Psoas muscle (tissue), 7 donors: ENCODE measurements at regions not wholly inside any gene's neighbourhood (a gene's known extent, or its start where the extent isn't known, plus 50 kb on each side); places are given as distances from the start of the nearest gene placed in this dataset.

Source experiments
- ATAC-seq, 4 donors: fragments of 200-7000 bp; cut with Tn5 transposase; one replicate each; pipeline ENCODE4 v1.9.1; 2020; ENCODE audit warnings: moderate library complexity in 3 of 4, mild to moderate bottlenecking in 2 of 4
- DNase-seq, 2 donors: peaks; one replicate each; pipeline ENCODE4 v3.0.0-alpha.2; 2020
- H3K27ac ChIP-seq: fragments of 200-600 bp; one replicate; pipeline ENCODE4 v1.8.0; 2022
- H3K27me3 ChIP-seq, 3 donors: fragments of 200-600 bp in 1 of 3; one replicate each; pipeline versions ENCODE4 v1.6.1 to v1.8.0; 2013 to 2022; ENCODE audit warnings: low read length in 2 of 3, mild to moderate bottlenecking in 2 of 3, moderate library complexity in 1 of 3; ENCODE audit not compliant: insufficient read depth in 3 of 3
- H3K36me3 ChIP-seq, 2 donors: fragments of 200-600 bp in 1 of 2; one replicate each; pipeline versions ENCODE4 v1.6.1 to v1.8.0; 2013 to 2022; ENCODE audit warnings: low read depth in 1 of 2, mild to moderate bottlenecking in 1 of 2, moderate library complexity in 1 of 2; ENCODE audit not compliant: insufficient read depth in 1 of 2
- H3K4me1 ChIP-seq: fragments of 200-600 bp; one replicate; pipeline ENCODE4 v1.8.0; 2022
- H3K4me3 ChIP-seq: fragments of 200-600 bp; one replicate; pipeline ENCODE4 v1.8.0; 2022; ENCODE audit warnings: mild to moderate bottlenecking
- H3K9me3 ChIP-seq: fragments of 200-600 bp; one replicate; pipeline ENCODE4 v1.8.0; 2022
- WGBS, 3 donors: extraction: QIAGEN DNeasy Blood & Tissue Kit; methylation state at CpG; one replicate each; pipeline versions ENCODE4 v1.1.6 to v1.1.7; 2013; 5-methylcytosine and 5-hydroxymethylcytosine counted together
- intact Hi-C, 2 donors: fragments of 100-400 bp; cut with DNase I; formaldehyde crosslinking; loops; one replicate each; pipeline versions ENCODE4 v1.11.0 to v1.14.2; 2022
- TF ChIP-seq, protein P1 (sequence below): fragments of 200-600 bp; IDR thresholded peaks from one replicate; pipeline ENCODE4 v1.8.0; 2022; ENCODE audit warnings: antibody characterized with exemption
- donor health status: healthy with polysubstance abuse.
- donor health status: DM: no; HTN: no; CAD: no; lungs with moderate emphysema.
- donor health status: Bipolar disorder and iron deficiency.
- donor health status: healthy.
- donor health status: DM: yes; HTN: yes; CAD: no.
- donor health status: DM: no; HTN: no; CAD: no.
- donor health status: DM: yes; HTN: yes; CAD: no.

DNA sequence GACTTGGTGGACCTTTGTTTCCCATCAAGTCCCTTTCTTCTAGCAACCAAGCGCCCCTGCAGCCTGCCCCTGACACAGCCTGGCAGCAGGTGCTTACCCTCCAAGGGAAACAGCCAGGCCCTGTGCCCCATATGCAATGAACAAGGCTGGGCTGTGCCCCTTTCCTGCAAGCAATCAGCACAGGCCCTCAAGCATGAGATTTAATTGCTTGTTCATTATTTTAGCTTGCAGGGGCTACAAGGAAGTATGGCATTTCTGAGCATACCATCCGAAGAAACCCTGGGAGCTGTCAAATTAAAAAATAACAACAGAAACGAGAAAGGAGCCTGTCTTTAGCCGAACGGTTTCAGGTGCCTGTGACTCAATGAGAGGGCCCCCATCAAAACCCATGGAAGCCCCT, 522.9 kb upstream of the ARID1B start:
- TF ChIP-seq, protein P1, sequence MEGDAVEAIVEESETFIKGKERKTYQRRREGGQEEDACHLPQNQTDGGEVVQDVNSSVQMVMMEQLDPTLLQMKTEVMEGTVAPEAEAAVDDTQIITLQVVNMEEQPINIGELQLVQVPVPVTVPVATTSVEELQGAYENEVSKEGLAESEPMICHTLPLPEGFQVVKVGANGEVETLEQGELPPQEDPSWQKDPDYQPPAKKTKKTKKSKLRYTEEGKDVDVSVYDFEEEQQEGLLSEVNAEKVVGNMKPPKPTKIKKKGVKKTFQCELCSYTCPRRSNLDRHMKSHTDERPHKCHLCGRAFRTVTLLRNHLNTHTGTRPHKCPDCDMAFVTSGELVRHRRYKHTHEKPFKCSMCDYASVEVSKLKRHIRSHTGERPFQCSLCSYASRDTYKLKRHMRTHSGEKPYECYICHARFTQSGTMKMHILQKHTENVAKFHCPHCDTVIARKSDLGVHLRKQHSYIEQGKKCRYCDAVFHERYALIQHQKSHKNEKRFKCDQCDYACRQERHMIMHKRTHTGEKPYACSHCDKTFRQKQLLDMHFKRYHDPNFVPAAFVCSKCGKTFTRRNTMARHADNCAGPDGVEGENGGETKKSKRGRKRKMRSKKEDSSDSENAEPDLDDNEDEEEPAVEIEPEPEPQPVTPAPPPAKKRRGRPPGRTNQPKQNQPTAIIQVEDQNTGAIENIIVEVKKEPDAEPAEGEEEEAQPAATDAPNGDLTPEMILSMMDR, result no peak
- Histone ChIP-seq H3K27me3 (no peaks in the 10 kb centered on the region), H3K4me1 (no peaks in the 10 kb centered on the region), H3K27ac (no peak overlapping the region), H3K4me3 (no peak overlapping the region), H3K36me3 (no peaks in the 10 kb centered on the region), H3K9me3 (no peaks in the 10 kb centered on the region)
- 86 to 88% (median 87%) methylated on average over 5 of the region's 5 CpGs for WGBS, 3 donors
- ATAC-seq (no peak), DNase-seq (no peak)
- intact Hi-C loops, result no loop called here

DNA sequence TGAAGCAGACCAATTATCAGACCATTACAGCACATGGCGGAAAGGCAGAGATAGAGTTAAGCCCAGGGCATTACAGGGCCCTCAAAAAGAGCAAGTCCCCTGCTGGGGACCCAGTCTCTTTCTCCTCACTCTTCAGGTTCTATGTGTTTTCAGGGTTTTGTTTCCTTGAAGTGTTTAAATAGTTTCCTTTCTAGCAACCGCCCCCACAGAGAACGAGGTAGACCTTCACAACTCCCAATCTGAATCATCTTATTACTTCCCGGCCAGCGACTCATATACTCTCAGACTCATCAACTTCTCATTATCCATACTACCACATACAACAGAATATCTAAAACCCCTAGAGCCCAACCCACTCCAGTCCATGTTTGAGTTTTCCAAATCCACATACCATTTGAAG, 526.6 kb upstream of the ARID1B start:
- intact Hi-C loops, result no loop called here
- no peak for ATAC-seq
- H3K9me3 ChIP-seq, result no peaks in the 10 kb centered on the region
- H3K27me3 ChIP-seq, result no peaks in the 10 kb centered on the region
- H3K36me3 ChIP-seq, result no peaks in the 10 kb centered on the region
- H3K4me3 ChIP-seq, result no peak overlapping the region
- TF ChIP-seq, protein P1, result no peak
- no peak for DNase-seq
- H3K4me1 ChIP-seq, result no peaks in the 10 kb centered on the region
- WGBS, 3 donors, result 79 to 84% (median 83%) methylated on average over 5 of the region's 5 CpGs
- H3K27ac ChIP-seq, result no peak overlapping the region

DNA sequence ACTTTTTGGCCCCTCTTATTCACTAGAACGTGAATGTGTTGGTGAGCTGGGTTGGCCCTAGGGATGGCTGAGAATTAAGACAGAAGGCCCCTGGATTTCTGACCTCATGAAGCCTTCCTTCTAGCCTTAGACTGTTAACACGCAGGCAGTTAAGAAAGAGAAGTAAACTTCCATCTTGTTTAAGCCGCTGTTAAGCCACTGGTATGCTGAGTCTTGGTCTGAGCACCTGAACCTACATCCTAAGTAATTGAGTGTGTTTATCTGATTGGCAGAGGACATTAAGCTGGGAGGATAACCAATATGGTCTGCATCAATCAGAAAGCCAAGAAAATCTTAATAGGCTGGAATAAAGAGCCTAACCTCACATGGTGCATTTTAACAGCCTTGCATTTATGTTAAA, 535.0 kb upstream of the ARID1B start:
- Histone ChIP-seq H3K9me3 (no peaks in the 10 kb centered on the region), H3K4me1 (no peaks in the 10 kb centered on the region), H3K27ac (no peak overlapping the region), H3K36me3 (no peaks in the 10 kb centered on the region), H3K27me3 (no peaks in the 10 kb centered on the region), H3K4me3 (no peak overlapping the region)
- intact Hi-C loops, result no loop called here
- DNase-seq (no peak), ATAC-seq (no peak)
- TF ChIP-seq, protein P1, result no peak
- WGBS, 3 donors, result 69 to 71% (median 71%) methylated on average over 3 of the region's 3 CpGs

DNA sequence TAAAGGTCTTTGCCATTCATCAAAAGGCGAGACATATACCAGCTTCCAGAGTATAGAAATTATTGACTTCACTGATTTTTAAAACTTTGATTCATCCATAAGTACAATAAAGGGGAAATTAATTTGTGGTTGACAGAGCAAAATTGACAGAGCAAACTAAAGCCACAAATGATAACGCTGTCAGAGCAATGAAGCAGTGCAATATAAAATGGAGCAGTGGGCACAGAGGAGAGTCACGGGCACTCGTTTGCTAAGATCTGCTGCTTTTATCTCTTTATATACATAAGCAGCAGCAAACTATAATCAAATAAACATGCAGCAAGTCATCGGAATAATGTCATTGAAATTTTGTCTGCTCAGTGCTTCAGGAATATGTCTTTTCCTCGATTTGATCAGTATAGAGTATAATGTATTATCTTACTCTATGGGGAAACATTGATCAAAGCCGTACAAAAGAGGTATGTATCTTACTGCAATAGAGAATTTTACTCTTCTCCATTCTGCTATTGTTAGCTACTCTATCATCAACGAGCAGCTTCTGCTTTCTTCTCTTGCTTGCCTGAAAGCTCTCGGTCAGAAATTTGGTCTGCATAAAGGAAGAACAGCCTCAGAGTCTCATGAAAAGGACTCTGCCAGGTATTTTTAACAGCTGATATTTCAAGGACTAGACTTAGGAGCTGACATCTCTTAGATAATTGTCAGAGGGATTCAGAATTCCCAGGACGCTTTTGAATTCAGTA, 546.0 kb upstream of the ARID1B start:
- intact Hi-C loops, result no loop called here
- H3K27me3 ChIP-seq, result no peaks in the 10 kb centered on the region
- H3K4me1 ChIP-seq, result no peaks in the 10 kb centered on the region
- no peak for DNase-seq
- no peak overlapping the region for H3K4me3 ChIP-seq
- ATAC-seq, result no peak
- TF ChIP-seq, protein P1, result no peak
- 80 to 86% (median 84%) methylated on average over 10 of the region's 10 CpGs for WGBS, 3 donors
- H3K27ac ChIP-seq, result no peak overlapping the region
- no peaks in the 10 kb centered on the region for H3K36me3 ChIP-seq
- H3K9me3 ChIP-seq, result no peaks in the 10 kb centered on the region

DNA sequence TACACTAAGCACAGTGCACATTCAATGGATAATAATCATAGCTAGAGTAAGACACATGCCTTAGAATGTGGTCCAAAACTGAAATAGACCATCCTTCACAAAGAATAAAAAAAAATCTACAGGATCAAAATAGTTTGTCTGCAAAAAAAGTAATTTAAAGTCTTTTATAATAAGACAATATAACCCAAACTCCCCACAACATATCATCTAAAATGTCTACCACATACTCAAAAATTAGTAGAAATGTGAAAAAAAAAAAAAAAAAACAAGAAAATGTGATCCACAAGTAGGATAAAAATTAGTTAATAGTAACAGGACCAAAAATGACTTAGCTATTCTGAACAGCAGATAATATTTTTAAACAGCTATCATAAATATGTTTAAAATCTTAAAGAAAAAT, 557.2 kb upstream of the ARID1B start:
- no peak overlapping the region for H3K27ac ChIP-seq
- no peaks in the 10 kb centered on the region for H3K4me1 ChIP-seq
- TF ChIP-seq, protein P1, result no peak
- DNase-seq (no peak), ATAC-seq (no peak)
- intact Hi-C loops, result no loop called here
- H3K36me3 ChIP-seq, result no peaks in the 10 kb centered on the region
- H3K9me3 ChIP-seq, result peaks cover 5% of the 10 kb centered on the region
- H3K27me3 ChIP-seq, result no peaks in the 10 kb centered on the region
- no peak overlapping the region for H3K4me3 ChIP-seq
